ENCODE measurements at regions not wholly inside any gene's neighbourhood (a gene's known extent, or its start where the extent isn't known, plus 50 kb on each side); places are given as distances from the start of the nearest gene placed in this dataset.

DNA sequence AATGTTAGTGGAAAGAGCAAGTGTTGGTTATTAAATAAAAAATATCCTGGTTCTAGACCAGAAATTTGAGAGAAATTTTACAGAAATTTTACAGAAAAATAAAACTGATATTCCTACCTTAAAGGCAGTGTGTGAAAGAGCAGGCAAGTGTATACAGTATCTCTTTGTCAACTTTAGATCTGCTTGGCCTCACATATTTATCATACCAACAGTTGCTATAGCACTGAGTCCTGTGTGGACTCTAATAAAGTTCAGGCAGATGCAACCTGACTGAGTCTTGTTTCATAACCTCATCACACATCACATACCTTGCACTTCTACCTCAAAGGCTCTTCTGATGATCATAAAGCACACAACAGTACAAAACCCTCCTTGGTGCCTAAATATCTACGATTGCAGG, 552.4 kb upstream of the PCDH15 start:
- TF ChIP-seq SIN3A (IDR thresholded peaks at IDR 0.05; ENCODE audit: borderline replicate concordance, insufficient read depth, low read length) (no peak), POLR2AphosphoS5 (IDR thresholded peaks at IDR 0.05; ENCODE audit: low read depth, low read length) (no peak), TAF1 (IDR thresholded peaks at IDR 0.05; ENCODE audit: borderline replicate concordance, insufficient read depth, low read length) (no peak), FOXP2 (optimal IDR thresholded peaks at IDR 0.05; ENCODE audit: borderline replicate concordance, extremely low read depth, extremely low read length, insufficient read depth) (no peak)
- TF ChIP-seq, protein P1, sequence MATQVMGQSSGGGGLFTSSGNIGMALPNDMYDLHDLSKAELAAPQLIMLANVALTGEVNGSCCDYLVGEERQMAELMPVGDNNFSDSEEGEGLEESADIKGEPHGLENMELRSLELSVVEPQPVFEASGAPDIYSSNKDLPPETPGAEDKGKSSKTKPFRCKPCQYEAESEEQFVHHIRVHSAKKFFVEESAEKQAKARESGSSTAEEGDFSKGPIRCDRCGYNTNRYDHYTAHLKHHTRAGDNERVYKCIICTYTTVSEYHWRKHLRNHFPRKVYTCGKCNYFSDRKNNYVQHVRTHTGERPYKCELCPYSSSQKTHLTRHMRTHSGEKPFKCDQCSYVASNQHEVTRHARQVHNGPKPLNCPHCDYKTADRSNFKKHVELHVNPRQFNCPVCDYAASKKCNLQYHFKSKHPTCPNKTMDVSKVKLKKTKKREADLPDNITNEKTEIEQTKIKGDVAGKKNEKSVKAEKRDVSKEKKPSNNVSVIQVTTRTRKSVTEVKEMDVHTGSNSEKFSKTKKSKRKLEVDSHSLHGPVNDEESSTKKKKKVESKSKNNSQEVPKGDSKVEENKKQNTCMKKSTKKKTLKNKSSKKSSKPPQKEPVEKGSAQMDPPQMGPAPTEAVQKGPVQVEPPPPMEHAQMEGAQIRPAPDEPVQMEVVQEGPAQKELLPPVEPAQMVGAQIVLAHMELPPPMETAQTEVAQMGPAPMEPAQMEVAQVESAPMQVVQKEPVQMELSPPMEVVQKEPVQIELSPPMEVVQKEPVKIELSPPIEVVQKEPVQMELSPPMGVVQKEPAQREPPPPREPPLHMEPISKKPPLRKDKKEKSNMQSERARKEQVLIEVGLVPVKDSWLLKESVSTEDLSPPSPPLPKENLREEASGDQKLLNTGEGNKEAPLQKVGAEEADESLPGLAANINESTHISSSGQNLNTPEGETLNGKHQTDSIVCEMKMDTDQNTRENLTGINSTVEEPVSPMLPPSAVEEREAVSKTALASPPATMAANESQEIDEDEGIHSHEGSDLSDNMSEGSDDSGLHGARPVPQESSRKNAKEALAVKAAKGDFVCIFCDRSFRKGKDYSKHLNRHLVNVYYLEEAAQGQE (IDR thresholded peaks at IDR 0.05; ENCODE audit: insufficient read depth in 1 of 2, low read depth in 2 of 2, low read length in 2 of 2), result no peak
